H4 (cell line): ENCODE measurements at regions not wholly inside any gene's neighbourhood (a gene's known extent, or its start where the extent isn't known, plus 50 kb on each side); places are given as distances from the start of the nearest gene placed in this dataset.
"Not testable (repeated sequence)": the region's sequence is repeated elsewhere in the genome, so short reads cannot be mapped to it uniquely, and the experiment has no call there.

Experiments used
- DNase-seq: peaks from one replicate; pipeline ENCODE4 v3.0.0-alpha.2; 2015; ENCODE audit warnings: low spot score

GRCh38 chr3:170653801-170654200 is 67.9 kb upstream of the SLC7A14 start:
- DNase-seq: no peak

- DNase-seq: no peak
Observed at GRCh38 chr3:170651260-170651845, 65.5 kb upstream of the SLC7A14 start.

DNA sequence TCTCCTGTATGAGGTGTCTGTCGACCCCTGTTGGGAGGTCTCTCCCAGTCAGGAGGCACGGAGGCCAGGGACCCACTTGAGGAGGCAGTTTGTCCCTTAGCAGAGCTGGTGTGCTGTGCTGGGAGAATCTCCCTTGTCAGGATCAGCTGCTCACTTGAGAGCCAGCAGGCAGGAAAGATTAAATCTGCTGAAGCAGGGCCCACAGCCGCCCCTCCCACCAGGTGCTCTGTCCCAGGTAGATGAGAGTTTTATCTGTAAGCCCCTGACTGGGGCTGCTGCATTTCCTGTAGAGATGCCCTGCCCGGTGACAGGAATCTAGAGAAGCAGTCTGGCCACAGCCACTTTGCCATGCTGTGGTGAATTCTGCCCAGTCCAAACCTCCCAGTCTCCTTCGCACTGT is 64.7 kb upstream of the SLC7A14 start:
- DNase-seq: not testable (repeated sequence)

- DNase-seq: no peak
Observed at GRCh38 chr3:170644711-170645110, 58.8 kb upstream of the SLC7A14 start.

DNA sequence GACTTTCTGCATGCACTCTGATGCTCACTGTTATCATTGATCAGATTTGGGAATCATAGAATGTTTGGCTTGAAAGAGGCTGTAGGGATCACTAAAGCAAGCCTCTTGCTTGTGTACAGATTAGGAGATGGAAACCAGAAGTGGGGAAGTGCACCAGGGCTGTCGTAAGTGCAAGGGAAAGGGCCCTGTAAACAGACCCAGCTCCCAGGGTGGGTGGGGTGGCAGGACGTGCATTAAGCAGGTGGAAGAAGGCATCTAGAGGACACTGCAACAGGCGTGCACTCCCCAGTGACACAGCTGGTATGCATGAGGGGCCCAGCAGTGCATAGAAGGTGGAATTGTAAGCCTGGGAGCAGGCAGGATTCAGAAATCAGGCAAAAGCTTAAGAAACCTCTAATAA is 58.0 kb upstream of the SLC7A14 start:
- no peak for DNase-seq

- no peak for DNase-seq
Observed at GRCh38 chr3:170642882-170643601, 57.2 kb upstream of the SLC7A14 start.

DNA sequence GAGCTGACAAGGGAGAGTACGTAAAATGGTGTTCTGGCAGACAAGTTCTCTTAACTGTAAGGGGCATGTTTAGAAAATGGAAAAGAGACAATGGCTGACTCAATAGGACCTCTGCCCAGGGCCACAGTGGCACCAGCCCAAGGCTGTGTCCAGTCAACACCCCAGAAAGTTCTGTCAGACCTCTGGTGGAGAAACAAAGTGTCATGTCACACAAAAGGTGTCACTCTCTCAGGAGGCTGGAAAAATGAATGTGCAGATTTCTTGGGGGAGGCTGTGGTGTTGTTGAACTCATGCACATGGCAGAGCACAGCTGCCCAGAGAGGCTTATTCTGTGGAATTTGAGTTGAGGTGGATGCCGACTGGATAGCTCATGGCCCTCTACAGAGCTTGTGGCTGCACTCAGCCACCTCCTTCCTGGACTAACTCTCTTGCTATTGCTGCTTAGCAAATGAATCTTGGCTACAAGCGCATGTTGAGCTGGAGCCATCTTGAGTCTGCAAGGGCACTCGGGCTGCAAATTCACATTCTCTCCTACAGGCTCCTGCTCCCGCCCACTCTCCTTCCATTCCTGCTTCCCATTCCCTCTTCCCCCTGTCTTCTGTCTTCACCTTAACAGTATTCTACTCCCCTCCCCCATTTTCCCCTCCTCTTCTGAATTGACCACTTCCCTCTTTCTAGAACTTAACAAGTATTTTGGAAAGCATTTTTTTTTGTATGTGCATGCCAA is 55.8 kb upstream of the SLC7A14 start:
- no peak for DNase-seq

GRCh38 chr3:170640737-170641171 is 54.9 kb upstream of the SLC7A14 start:
- DNase-seq: no peak

GRCh38 chr3:170638988-170639387 is 53.1 kb upstream of the SLC7A14 start:
- no peak for DNase-seq

DNA sequence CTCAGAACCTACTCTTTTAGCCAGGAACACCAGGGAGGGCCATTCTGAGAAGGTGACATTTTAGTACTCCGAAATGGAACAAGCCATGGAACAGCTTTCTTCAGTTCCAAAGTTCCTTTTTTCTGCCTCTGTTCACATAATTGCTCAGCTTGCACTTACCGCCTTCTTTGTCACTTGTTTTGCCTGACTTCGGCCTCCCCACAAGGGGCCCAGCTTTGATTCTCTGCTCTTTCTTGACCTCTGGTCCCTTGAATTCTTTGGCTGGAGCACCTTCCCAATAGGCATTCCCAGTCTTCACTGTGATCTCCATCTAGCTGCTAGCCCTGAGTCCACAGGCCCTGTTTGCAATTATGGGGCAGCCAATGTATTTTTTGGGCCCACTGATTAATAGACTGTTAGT is 51.4 kb upstream of the SLC7A14 start:
- DNase-seq: no peak

DNA sequence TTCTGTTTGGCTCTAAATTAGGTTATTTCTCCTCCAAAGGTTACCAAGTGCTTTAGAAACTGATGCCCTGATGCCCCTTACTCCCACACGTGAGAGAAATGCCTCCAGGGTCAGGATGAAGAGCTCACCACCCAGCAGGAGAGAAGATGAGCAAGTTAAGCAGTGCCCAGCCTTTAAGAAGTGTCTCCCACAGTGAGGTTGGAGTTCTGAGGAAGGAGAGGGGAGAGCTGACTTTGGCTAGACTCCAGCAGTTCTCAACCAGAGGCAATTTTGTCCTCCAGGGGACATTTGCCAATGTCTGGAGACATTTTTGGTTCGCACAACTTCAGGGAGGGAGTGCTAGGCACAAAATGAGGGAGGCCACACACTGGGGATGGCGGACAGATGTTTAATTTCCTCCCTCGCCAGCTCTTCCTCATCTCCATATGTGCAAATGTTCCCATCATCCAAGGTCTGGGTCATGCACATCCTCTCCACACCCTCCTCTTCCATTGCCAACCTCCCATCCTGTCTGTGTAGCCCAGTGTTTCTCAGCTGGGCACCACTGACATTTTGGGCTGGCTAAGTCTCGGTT is 50.6 kb upstream of the SLC7A14 start:
- no peak for DNase-seq
